ENCODE measurements at regions not wholly inside any gene's neighbourhood (a gene's known extent, or its start where the extent isn't known, plus 50 kb on each side); places are given as distances from the start of the nearest gene placed in this dataset.

DNA sequence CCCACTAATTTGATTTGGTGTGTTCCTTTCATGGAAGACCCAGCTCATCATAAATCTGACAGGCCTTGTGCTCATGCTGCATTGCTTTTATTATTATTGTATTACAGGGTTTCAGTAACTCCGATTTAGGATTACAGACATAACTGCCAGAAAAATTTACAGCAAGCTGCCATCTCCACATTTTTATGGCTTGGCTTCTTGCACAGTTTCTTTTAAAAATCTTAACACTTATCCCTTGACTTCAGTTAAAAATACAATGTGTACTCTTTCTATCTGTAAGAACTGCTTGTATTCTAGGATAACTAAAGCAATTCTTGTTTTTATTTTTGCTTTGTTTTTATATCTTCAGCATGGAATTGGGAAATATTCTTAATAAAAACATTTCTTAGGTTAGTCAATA, 612.2 kb downstream of the DIPK2A start:
- TF ChIP-seq, protein P1, sequence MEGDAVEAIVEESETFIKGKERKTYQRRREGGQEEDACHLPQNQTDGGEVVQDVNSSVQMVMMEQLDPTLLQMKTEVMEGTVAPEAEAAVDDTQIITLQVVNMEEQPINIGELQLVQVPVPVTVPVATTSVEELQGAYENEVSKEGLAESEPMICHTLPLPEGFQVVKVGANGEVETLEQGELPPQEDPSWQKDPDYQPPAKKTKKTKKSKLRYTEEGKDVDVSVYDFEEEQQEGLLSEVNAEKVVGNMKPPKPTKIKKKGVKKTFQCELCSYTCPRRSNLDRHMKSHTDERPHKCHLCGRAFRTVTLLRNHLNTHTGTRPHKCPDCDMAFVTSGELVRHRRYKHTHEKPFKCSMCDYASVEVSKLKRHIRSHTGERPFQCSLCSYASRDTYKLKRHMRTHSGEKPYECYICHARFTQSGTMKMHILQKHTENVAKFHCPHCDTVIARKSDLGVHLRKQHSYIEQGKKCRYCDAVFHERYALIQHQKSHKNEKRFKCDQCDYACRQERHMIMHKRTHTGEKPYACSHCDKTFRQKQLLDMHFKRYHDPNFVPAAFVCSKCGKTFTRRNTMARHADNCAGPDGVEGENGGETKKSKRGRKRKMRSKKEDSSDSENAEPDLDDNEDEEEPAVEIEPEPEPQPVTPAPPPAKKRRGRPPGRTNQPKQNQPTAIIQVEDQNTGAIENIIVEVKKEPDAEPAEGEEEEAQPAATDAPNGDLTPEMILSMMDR (IDR thresholded peaks at IDR 0.05; ENCODE audit: low read length): no peak
- TF ChIP-seq EZH2 (IDR thresholded peaks at IDR 0.05; ENCODE audit: borderline replicate concordance, low read length): no peak
